Tibial artery (tissue), 4 donors: ENCODE measurements at regions not wholly inside any gene's neighbourhood (a gene's known extent, or its start where the extent isn't known, plus 50 kb on each side); places are given as distances from the start of the nearest gene placed in this dataset.

ENCODE experiments used
- DNase-seq, 2 donors: peaks; one replicate each; pipeline ENCODE4 v3.0.0-alpha.2; 2019
- H3K27ac ChIP-seq, 2 donors: fragments of 200-600 bp; sonication (generic) in 1 of 2; 1 replicate in 1 of 2; 2 replicates in 1 of 2; pipeline ENCODE4 v1.5.1; 2018 to 2019; ENCODE audit warnings: mild to moderate bottlenecking in 1 of 2
- H3K27me3 ChIP-seq, 2 donors: fragments of 200-600 bp; sonication (generic) in 1 of 2; one replicate each; pipeline versions ENCODE4 v1.5.1 to v1.6.0; 2016 to 2019
- H3K36me3 ChIP-seq, 3 donors: fragments of 200-600 bp; sonication (generic) in 2 of 3; one replicate each; pipeline ENCODE4 v1.5.1; 2016 to 2019; ENCODE audit warnings: mild to moderate bottlenecking in 2 of 3
- H3K4me1 ChIP-seq, 4 donors: fragments of 200-600 bp; sonication (generic) in 2 of 4; 1 replicate in 3 of 4; 2 replicates in 1 of 4; pipeline ENCODE4 v1.5.1; 2016 to 2019
- H3K4me3 ChIP-seq, 2 donors: fragments of 200-600 bp; sonication (generic) in 1 of 2; 1 replicate in 1 of 2; 2 replicates in 1 of 2; pipeline ENCODE4 v1.5.1; 2018 to 2019; ENCODE audit warnings: mild to moderate bottlenecking in 2 of 2
- H3K9me3 ChIP-seq, 3 donors: fragments of 200-600 bp; sonication (generic) in 1 of 3; one replicate each; pipeline ENCODE4 v1.5.1; 2016 to 2019
- intact Hi-C: fragments of 100-400 bp; cut with DNase I; formaldehyde crosslinking; loops from one replicate; pipeline ENCODE4 v1.15.0; 2023; ENCODE audit warnings: low total_unique reads
- TF ChIP-seq, protein P1 (sequence below), 2 experiments: fragments of 200-600 bp in 1 of 2; fragments of 450-650 bp in 1 of 2; IDR thresholded peaks; one replicate each; pipeline ENCODE4 v1.5.1; 2017 to 2019; ENCODE audit warnings: antibody characterized with exemption in 2 of 2, mild to moderate bottlenecking in 1 of 2, moderate library complexity in 1 of 2

DNA sequence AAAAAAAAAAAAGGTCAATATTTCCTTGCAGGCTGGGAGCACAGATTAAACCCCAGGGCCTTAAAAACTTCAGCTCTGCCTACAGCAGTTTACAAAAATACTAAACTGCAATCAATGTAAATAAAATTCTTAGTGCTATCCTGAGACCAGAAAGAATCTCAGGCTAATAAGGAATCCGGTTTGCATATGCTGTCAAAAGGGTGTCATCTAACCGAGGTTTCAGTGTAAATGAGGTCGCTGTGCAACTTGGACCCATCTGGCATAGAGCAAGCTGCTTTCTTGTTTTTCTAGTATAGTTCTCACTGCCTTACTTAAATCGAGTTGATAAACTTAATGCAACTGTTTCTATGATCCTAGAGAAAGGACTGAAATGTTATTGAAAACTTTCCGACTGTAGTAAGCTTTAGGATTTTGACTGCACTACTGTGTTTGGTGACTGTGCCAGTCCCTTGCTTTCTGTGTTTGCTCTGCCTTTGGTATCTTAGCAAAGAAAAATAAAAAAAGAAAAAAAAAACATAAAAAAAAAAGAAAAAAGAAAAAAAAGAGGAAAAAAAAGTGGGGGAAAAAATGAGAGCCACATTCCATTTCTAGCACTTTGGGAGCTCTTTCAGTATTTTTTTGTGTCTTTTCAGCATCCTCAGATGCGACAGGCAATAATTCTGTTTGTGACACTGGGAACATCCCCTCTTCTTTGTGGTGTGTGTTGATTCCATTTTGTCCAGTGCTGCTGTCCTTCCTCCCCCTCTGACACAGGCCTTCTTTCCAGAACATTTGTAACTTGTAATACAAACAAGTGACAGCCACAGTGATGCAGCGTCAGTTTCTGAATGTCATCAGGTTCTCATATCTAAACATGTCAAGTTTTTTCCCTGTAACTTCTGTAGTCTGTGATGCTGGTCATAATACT is 340.5 kb downstream of the ZNF536 start:
- DNase-seq: no peak
- intact Hi-C loops: no loop called here
- Histone ChIP-seq H3K9me3 (no peaks in the 10 kb centered on the region), H3K4me1 (no peaks in the 10 kb centered on the region), H3K27ac (no peak overlapping the region), H3K36me3 (no peaks in the 10 kb centered on the region), H3K27me3 (peaks cover 0 to 17% of the 10 kb centered on the region in 2 donors), H3K4me3 (no peak overlapping the region)
- TF ChIP-seq, protein P1, sequence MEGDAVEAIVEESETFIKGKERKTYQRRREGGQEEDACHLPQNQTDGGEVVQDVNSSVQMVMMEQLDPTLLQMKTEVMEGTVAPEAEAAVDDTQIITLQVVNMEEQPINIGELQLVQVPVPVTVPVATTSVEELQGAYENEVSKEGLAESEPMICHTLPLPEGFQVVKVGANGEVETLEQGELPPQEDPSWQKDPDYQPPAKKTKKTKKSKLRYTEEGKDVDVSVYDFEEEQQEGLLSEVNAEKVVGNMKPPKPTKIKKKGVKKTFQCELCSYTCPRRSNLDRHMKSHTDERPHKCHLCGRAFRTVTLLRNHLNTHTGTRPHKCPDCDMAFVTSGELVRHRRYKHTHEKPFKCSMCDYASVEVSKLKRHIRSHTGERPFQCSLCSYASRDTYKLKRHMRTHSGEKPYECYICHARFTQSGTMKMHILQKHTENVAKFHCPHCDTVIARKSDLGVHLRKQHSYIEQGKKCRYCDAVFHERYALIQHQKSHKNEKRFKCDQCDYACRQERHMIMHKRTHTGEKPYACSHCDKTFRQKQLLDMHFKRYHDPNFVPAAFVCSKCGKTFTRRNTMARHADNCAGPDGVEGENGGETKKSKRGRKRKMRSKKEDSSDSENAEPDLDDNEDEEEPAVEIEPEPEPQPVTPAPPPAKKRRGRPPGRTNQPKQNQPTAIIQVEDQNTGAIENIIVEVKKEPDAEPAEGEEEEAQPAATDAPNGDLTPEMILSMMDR (IDR thresholded peaks at IDR 0.05): no peak

DNA sequence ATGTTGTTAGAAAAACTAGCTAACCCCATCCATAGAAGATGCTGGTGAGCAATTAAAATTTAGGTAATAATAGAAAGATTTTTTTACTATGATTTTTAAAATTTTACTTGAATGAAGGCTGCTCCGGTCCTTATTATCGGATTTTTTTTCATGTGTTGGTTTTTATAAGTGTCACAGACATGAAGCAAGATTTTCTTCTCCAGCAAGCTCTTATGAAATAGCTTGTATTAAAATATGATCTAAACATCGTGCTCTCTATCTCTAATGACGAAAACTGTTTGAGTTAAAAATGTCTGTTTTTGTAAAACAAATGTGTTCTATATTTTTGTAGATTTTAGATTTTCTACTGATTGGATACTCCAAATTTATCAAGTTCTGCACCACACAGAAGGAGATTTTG is 339.6 kb downstream of the ZNF536 start:
- H3K36me3 ChIP-seq: no peaks in the 10 kb centered on the region
- TF ChIP-seq, protein P1 (IDR thresholded peaks at IDR 0.05): no peak
- H3K27ac ChIP-seq: no peak overlapping the region
- intact Hi-C loops: no loop called here
- peaks cover 0 to 17% of the 10 kb centered on the region in 2 donors for H3K27me3 ChIP-seq
- no peak overlapping the region for H3K4me3 ChIP-seq
- DNase-seq: no peak
- H3K4me1 ChIP-seq: no peaks in the 10 kb centered on the region
- no peaks in the 10 kb centered on the region for H3K9me3 ChIP-seq

DNA sequence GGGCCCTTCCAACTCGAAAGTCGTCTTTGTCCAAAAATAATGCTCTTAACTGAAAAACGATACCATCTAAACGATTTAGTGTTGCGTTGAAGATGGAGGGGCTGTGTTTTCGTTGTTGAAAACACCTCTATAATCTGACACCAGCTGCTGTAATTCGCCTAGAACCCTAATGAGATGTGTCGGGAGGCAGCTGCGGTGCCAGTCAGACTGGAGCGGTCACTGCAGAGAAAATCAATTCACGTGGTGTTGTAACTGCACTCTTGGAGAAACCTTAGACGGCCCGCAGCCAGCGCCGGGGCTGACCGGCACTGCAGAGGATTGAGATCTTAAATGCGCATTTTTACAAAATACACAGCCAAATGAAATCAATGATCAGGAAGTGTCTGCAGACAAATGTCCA is 339.1 kb downstream of the ZNF536 start:
- intact Hi-C loops: no loop called here
- no peak for DNase-seq

DNA sequence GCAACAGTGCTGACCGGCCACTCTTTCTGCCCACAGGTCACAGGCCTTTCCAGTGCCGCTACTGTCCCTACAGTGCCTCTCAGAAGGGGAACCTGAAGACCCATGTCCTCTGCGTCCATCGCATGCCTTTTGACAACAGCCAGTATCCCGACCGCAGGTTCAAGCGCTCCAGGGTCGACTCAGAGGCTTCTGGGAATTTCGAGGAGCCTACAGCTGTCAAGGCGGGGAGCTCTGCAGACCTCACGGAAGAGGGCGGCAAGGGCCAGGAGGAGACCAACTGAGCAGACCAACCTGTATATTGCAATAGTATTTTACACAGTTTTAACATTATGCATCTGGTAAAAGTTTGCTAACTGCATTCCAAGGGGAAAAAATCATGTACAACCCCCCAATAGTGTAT is 338.5 kb downstream of the ZNF536 start:
- TF ChIP-seq, protein P1 (IDR thresholded peaks at IDR 0.05): no peak
- H3K36me3 ChIP-seq: no peaks in the 10 kb centered on the region

More for the DNA sequence above, 339.1 kb downstream of the ZNF536 start:
- Histone ChIP-seq H3K36me3 (no peaks in the 10 kb centered on the region), H3K27ac (no peak overlapping the region), H3K9me3 (no peaks in the 10 kb centered on the region), H3K4me3 (no peak overlapping the region), H3K27me3 (peaks cover 0 to 17% of the 10 kb centered on the region in 2 donors), H3K4me1 (no peaks in the 10 kb centered on the region)
- TF ChIP-seq, protein P1 (IDR thresholded peaks at IDR 0.05): no peak

DNA sequence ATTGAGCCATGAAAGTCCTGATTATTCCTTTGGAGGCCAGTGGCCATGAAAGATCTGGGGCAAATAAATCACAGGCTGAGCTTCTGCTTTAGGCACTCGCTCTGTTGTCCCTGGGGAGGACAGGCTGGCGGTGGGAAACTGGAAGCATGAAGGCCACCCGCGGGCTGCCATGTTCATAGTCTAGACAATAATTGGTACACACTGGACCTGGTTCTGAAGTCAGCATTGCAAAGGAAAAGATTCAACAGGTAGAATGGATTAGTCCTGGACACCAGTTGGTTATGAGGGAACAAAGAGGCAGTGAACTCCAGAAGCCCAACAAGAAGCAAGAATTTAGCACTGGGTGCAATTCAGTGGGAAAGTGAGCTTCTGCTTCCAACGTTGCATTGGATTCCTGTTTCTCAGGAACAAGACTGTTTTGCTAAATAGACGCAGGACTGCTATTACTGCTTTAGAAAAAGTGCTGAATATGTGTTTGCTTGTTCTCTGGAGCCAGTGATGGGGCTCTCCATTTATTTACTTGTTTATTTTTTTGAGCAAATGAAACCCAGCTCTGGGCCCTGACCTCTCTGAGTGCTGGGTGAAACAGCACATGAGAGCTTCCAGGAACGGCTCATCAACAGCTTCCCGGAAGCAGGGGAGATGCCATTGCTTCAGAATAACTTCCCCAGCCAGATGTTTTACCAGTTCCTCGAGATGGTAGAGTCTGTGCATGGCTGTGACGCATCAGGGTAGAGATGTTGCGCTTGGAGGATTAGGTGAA is 336.4 kb downstream of the ZNF536 start:
- H3K4me1 ChIP-seq: no peaks in the 10 kb centered on the region
- H3K27me3 ChIP-seq: peaks cover 0 to 19% of the 10 kb centered on the region in 2 donors
- no peak overlapping the region for H3K27ac ChIP-seq
- intact Hi-C loops: no loop called here
- TF ChIP-seq, protein P1 (IDR thresholded peaks at IDR 0.05): no peak
- DNase-seq: peak in 1 of 2 donors; percentile 7
- no peak overlapping the region for H3K4me3 ChIP-seq
- H3K9me3 ChIP-seq: no peaks in the 10 kb centered on the region
- H3K36me3 ChIP-seq: no peaks in the 10 kb centered on the region

More for the DNA sequence above, 338.5 kb downstream of the ZNF536 start:
- H3K4me1 ChIP-seq: no peaks in the 10 kb centered on the region
- H3K27me3 ChIP-seq: peaks cover 0 to 17% of the 10 kb centered on the region in 2 donors
- intact Hi-C loops: no loop called here
- DNase-seq: no peak
- H3K9me3 ChIP-seq: no peaks in the 10 kb centered on the region
- no peak overlapping the region for H3K27ac ChIP-seq
- H3K4me3 ChIP-seq: no peak overlapping the region
